M059J (cell line): ENCODE measurements at regions not wholly inside any gene's neighbourhood (a gene's known extent, or its start where the extent isn't known, plus 50 kb on each side); places are given as distances from the start of the nearest gene placed in this dataset.
"Not testable (repeated sequence)": the region's sequence is repeated elsewhere in the genome, so short reads cannot be mapped to it uniquely, and the experiment has no call there.

ENCODE experiments used
- DNase-seq: peaks from one replicate; pipeline ENCODE4 v3.0.0-alpha.2; 2012; ENCODE audit warnings: low read depth

DNA sequence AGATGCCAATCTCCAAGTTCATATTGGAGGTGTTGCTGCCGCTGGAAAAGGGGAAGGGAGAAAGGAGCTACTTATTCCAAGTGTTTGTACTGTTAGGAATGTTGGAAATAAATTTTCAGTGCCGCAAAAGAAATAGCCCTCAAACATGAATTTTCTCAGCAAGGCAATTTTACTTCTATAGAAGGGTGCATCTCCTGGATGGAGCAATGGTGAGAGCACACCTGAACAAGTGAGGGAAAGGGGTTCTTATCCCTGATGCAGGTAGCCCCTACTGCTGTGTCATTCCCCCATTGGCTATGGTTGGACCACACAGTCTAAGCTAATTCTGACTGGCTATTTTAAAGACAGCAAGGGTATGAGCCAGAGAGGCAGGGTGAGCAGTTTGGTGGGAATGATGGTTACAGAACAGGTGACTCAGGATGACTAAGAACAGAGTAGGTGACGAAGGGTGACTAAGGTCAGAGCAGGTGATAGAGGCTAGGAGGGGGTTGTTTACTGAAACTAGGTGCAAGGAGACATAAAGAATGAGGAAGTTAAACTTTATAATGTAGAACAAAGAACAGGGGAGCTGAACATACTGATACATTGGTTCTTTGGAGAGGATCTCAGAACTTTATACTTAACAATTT, 503.5 kb downstream of the EDEM1 start:
- no peak for DNase-seq

DNA sequence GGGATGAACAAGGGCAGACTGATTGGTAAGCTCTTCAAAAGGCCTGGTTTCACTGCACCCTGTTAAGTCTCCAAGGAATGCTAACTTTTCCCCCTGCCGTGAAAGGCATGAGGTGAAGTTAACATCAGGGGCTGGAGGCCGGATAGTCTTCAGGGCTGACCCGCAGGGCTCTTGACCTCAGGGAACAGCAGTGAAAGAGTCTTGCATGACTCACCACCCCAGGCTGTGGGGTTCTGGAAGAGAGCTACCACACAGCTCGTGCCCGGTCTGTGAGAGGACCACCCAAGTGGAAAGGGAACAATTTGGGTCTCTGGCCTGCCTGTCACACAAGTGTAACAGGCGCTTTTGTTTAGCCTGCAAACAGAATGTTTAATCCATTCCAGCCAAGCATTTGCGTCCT, 504.9 kb downstream of the EDEM1 start:
- DNase-seq, result no peak

DNA sequence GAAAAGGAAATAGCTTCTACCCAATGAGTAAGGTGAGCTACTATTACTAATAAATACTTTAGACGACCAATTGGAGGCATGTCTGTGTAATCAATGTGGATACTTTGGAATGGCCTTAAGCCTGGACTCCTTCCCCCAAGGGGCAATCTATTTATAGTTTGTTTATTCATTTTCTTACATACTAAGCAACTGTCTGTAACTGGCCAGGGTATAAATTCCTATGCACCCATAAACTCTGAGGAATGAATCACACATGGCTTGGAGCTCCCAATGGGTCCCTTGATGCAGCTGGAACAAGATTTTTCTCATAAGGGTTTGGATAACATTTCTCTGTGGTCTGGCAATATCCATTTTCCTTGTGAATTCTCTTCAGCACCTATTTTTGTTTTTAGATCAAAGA, 506.8 kb downstream of the EDEM1 start:
- DNase-seq, result no peak

DNA sequence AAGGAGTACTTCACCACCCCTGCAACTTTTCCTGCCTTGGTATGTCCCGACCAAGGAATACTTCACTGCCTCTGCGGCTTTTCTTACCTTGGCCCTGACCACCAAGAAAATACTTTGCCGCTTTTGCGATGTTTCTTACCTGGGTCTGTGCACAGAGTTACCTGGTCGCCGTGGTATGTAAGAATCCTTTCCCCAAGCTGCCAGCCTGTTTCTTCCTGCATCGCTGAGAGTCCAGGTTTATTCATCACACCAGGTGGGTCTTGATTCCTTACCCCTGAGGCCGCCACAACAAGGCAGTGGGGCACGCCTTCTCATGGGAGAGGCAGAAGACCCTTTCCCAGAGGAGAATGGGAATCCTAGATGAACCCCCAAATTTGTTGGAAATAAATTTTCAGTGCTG, 511.3 kb downstream of the EDEM1 start:
- no peak for DNase-seq

DNA sequence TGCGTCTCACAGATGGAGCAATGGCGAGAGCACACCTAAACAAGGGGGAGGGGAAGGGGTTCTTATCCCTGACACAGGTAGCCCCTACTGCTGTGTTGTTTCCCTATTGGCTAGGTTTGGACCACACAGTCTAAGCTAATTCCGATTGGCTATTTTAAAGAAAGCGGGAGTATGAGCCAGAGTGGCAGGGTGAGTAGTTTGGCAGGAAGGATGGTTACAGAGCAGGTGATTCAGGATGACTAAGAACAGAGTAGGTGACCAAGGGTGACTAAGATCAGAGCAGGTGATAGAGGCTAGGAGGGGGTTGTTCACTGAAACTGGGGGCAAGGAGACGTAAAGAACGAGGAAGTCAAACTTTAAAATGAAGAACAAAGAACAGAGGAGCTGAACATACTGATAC, 511.8 kb downstream of the EDEM1 start:
- DNase-seq, result no peak

DNA sequence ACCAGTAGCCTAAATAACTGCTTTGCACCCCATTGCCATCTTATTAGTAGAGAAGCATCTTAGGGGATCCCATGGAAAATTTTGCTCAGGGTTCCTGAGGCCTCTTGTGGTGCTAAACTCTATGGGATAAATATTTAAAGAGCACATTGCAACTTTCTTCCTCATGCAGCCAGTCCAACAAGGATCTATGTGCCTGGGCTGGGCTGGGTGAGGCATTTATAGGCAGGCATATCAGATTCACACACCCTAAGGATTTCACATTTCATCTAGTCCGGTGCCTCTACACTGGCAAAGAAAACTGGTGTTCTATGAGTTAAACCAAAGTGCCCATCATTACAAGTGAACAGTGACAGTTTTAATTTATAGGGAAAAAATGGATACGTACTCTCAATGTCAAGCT, 512.3 kb downstream of the EDEM1 start:
- no peak for DNase-seq

DNA sequence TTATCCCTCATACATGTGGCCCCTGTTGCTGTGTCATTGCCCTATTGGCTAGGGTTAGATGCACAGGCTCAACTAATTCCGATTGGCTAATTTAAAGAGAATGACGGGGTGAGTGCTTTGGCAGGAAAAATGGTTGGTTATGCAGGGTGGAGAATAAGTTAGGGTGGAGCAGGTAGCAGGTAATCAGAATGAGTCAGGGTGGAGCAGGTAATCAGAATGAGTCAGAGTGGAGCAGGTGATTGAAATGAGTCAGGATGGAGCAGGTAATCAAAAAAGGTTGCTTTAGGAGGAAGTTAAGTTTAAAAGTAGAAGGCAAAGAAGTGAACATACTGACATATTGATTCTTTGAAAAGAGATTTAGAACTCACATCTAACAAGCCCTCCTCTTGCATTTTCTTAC, 513.5 kb downstream of the EDEM1 start:
- not testable (repeated sequence) for DNase-seq

DNA sequence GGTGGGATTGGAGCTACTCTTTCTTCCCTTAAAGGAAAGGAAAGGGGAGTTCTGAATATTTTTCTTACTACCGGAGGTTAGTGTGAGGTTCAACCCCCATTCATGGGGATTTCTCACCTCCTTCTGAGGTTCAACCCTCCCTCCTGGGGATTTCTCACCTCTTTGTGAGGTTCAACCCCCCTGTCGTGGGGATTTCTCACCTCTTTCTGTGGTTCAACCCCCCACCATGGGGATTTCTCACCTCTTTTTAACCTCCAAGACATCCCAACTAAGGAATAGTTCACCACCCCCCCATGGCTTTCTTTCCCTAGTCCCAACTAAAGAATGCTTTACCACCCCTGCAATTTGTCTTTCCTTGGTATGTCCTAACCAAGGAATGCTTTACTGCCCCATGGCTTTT, 520.3 kb downstream of the EDEM1 start:
- no peak for DNase-seq

DNA sequence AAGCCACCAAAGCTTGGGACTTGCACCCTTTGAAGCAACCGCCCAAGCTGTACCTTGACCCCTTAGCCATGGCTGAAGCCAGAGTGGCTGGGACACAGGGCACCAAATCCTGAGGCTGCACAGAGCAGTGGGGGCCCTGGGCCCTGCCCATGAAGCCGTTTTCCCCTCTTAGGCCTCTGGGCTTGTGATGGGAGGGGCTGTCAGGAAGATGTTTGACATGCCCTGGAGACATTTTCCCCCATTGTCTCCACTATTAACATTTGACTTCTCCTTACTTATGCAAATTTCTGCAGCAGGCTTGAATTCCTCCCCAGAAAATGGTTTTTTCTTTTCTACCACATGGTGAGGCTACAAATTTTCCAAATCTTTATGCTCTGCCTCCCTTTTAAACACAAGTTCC, 522.2 kb downstream of the EDEM1 start:
- no peak for DNase-seq

DNA sequence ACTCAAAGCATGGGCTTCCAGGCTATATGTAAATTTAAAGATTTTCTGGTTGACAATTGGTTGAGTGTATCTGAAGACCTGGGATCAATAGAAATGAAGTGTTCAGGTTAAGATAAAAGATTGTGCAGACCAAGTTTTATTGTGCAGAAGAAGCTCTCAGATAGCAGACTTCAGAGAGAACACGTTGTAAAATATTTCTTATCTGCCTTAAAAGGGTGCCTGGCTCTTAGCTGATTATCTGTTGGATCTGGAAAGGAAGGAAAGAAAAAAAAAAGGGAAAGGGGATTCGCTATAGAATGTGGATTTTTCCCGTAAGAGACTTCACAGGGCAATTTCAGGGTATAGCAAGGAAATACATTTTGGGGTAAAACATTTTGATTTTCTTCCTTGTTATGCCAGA, 523.2 kb downstream of the EDEM1 start:
- DNase-seq, result no peak

DNA sequence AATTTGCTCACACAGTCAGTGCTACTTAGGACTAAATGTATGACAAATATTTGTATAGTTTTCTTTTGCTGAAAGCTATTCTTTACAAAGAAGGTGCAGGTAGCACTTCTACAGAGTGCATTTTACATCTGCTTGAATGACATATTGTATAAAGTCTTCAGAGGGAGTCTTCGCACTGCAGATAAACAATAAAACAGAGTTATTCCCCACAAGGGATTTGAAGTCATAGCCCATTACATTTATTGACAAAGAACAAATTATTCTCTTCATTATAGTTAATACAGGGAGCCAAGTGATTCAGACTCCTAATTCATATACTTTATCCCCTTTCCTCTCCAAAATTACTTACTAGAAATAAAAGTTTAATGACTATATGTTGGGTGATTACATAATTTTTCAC, 529.7 kb downstream of the EDEM1 start:
- DNase-seq, result no peak

DNA sequence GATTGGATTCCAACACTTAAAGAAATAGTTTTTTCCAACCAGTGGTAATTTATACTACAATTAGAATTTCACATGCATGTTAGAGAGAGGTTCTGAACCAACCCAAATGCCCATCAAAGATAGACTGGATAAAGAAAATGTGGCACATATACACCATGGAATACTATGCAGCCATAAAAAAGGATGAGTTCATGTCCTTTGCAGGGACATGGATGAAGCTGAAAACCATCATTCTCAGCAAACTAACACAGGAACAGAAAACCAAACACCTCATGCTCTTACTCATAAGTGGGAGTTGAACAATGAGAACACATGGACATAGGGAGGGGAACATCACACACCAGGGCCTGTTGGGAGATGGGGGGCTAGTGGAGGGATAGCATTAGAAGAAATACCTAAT, 532.2 kb downstream of the EDEM1 start:
- DNase-seq, result not testable (repeated sequence)

DNA sequence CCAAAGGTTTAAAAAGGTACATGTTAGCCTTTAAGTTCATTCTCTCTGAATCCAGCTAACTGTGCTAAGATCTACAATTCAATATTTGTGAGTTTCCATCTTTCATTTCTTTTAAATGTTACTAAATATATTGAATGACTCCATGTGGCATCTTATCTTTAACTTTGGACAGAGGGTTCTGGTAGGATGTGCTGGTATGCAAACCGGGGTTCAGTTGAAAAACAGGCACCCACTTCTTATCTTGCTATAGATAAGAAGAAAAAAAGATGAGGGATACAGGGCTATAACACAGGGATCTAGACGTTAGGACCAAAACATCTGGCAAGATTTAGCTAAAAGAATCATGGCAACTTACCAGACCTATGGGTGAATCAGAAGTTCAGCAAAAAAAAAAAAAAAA, 538.3 kb downstream of the EDEM1 start:
- no peak for DNase-seq

DNA sequence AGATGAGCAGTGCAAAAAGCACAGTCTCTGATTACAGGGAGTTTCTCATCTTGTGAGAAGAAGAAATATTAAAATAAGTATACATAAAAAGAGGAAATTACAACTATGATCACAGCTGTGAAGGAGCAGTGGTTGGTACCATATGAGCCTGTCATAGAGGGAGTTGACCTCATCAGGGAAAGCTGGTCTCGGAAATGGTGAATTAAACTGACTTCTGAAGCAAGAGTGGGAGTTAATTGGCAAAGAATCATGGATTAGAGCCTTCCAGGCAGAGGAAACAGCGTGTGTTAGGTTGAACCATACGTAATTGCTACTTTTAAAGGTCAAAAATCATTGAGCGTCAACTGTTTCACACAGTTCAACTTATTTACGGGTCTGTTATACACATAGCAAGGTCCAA, 539.1 kb downstream of the EDEM1 start:
- DNase-seq, result no peak

DNA sequence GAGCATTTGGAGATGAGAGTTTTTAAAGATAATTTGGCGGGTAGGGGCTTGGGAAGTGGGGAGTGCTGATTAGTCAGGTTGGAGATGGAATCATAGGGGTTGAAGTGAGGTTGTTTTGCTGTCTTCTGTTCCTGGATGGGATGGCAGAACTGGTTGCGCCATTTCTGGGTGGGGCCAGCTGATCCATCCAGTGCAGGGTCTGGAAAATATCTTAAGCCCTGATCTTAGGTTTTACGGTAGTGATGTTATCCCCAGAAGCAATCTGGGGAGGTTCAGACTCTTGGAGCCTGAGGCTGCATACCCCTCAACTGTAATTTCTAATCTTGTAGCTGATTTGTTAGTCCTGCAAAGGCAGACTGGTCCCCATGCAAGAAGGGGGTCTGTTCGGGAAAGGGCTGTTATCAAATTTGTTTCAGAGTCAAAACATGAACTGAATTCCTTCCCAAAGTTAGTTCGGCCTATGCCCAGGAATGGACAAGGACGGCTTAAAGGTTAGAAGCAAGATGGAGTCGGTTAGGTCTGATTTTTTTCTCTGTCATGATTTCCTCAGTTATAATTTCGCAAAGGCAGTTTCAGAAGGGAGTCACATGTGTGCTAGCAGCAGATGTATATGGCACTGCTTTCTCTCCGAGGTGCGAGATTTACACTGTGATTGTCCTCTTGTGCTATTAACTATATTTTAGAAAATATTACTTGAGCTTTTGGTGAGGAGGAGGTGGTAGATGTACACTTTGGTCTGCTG, 540.4 kb downstream of the EDEM1 start:
- DNase-seq, result no peak

DNA sequence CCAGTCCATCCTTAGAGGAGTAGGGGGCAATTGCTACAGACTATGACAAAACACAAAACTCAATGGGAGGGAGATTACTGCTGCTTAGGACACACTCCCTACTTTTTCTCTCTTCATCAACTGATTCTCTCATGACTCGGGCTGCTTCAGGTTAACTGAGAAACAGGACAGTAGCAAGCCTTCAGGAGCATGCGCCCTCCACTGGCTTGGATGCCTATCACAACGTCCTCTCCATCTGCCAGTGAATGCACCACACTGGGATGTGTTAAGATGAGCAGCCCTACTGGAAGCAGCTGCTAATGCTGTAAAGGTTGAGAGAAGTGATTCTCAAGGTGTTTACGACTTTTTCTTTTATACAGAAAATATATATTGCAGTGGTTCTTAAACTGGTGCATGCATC, 542.3 kb downstream of the EDEM1 start:
- DNase-seq, result no peak

DNA sequence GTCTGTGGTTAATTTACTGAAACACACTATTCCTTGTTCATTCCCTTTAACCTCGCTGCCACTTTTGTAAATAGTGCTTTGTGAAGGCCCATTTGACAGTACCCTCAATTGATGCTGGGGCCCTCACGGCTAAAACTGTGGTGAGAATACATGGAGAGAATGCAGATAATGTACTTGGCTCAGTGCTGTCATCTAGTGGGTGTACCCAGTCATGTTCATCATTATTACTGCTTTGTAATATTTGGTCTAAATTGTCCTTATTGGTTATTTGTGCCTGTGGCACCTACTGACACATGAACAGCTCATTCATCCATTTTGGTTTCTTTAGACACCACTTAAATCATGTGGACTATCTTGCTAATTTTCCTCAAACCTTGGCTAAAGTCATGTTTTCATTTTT, 543.6 kb downstream of the EDEM1 start:
- no peak for DNase-seq

DNA sequence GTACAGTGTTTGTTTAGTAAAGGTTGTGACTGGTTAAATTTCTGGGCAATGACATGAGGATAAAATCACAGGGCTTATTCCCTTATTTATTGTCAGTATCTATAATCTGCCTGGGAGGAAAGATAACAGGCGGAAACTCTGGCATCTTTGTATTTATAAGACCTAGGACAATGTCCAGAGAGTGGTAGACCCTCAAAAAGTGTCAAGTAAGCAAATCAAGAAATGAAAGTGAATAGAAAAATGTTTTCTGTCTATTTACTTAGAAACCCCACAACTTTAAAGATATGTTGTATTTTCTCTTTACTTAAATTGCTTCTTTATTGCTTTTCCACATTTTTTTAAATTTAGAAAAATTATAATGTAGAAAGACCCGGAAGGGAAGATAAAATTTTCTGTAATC, 544.6 kb downstream of the EDEM1 start:
- DNase-seq, result no peak

DNA sequence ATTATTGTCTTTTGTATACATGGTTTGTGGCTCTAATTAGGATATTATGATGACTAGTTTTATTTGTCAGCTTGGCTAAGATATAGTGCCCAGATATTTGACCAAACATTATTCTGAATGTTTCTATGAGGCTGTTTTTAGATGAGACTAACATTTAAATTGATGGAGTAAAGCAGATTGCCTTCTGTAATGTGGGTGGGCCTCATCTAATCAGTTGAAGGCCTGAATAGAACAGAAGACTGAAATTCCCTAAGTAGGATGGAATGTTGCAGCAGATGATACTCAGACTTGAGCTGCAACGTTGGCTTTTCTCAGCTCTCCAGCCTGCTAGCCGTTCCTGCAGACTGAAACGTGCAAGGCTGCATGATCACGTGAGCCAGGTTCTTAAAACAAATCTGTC, 546.5 kb downstream of the EDEM1 start:
- DNase-seq, result no peak

DNA sequence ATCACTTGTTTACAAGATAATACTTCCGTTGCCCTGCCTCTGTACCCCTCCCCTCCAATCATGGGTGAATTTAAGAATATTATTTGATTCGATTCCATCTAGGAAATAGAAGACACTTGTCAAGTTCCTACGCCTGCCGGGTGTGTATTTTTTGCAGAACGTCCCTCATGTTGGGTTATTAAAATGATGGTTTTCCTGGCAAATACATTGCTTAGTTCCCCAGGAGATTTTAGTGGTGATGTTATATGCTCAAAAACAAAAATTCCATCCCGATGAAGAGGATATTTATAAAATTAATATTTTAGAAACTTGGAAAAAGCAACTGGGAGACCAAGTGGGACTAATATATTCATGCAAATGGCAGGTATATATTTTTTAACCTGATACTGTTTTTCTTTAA, 548.4 kb downstream of the EDEM1 start:
- no peak for DNase-seq

DNA sequence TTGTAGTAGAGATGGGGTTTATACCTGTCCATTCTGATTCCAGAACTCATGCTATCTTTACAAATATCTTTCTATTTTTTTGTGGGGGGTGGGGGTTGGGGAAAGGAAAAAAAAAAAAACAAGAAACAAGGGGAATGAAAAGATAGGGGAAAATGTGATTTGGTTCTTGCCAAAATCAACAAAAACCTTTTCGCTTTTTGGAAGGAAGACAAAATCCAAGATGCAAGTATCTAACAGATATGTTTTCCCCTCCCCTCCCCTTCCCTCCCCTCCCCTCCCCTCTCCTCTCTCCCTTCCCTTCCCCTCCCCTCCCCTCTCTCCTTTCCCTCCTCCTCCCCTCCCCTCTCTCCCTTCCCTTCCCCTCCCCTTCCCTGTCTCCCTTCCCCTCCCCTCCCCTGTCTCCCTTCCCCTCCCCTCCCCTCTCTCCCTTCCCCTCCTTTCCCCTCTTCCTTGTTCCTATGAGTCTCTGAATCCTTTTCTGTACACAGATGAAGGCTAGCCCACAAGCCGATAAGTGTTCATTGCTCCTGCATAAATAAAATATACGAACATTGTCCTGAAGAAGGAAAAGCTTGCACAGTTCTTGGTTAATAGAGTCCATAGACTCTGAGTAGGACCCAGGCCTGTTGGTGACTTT, 551.9 kb downstream of the EDEM1 start:
- DNase-seq, result no peak

DNA sequence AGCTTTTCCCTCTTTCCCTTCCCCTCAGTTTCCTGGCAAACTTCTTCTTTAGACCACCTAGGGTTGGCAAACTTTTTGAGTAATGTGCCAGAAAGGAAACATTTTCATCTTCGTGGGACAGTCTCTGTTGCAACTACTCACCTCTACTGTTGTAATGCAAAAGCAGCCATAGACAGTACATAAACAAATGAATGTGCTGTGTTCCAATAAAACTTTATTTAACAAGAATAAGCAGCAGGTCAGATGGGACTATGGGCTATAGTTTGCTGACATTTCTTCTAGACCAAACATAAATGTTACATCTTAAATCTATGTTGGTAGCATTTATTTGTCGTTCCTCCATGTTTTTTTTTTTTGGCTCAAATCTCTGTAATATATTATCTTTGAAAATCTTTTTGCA, 552.4 kb downstream of the EDEM1 start:
- no peak for DNase-seq

DNA sequence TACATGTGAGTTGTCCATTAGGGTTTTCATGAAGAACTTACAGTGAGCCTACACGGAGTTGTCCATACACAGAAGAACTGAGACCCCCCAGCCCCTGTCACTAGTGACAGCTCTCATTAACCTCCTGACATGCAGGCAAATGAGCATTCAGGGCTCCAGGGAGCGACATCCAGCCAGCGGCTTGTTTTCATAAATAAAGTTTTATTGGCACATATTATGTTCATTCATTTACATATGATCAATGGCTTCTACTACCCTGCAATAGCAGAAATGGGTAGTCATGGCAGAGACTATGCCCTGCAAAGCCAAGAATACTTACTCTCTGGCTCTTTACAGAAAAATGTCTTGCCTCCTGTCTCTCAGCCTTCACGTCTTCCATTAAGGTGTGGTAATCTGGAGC, 553.5 kb downstream of the EDEM1 start:
- DNase-seq, result no peak

DNA sequence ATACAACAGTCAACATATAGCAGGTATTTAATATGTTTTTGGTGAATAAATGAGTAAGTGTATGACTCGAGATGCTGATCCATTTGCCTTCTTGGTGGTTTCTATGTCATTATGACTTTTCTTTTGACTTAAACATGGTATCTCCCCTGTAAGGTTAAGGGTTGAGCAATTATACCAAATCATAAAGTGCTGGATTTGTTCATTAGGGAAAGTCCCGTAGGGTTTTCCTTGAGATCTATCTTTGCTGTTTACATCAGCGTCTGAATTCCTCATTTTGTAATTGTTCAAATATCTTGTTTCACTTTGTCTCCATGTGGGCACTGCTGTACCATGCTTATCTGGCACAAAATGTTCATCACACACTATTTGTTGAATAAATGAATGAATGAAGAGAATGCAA, 562.6 kb downstream of the EDEM1 start:
- no peak for DNase-seq
